GM12878 (cell line): ENCODE measurements at regions not wholly inside any gene's neighbourhood (a gene's known extent, or its start where the extent isn't known, plus 50 kb on each side); places are given as distances from the start of the nearest gene placed in this dataset.

Experiments used
- ATAC-seq: fragments of 200-7000 bp; cut with Tn5 transposase; 3 replicates; pipeline ENCODE4 v1.9.1; 2020; ENCODE audit warnings: mild to moderate bottlenecking, moderate library complexity
- BruUV-seq: library from RNA; stranded (reverse); fragments of 400-500 nt; replicated peaks from 2 replicates; lab custom pipeline; 2021; lab: Mats Ljungman, UMichigan
- CTCF ChIA-PET: fragments of 300-600 bp; sonication (Branson Sonifier 250); formaldehyde crosslinking; extraction: SDS; loops from one replicate; lab custom pipeline; 2021; ENCODE audit warnings: inconsistent platforms; lab: Yijun Ruan, JAX
- POLR2A ChIA-PET: fragments of 350-600 bp; formaldehyde crosslinking; extraction: SDS; loops from one replicate; lab custom pipeline; 2021; ENCODE audit warnings: inconsistent platforms; lab: Charles Lee
- RAD21 ChIA-PET: fragments of 300-600 bp; sonication (Branson Sonifier 250); formaldehyde crosslinking; loops from one replicate; lab custom pipeline; 2023; ENCODE audit warnings: antibody characterized with exemption; ENCODE audit not compliant: unreplicated experiment; lab: Charles Lee
- SMC1A ChIA-PET: fragments of 300-600 bp; sonication (Branson Sonifier 250); formaldehyde crosslinking; loops from one replicate; lab custom pipeline; 2023; ENCODE audit not compliant: unreplicated experiment, uncharacterized antibody; lab: Charles Lee
- DNase-seq: peaks from one replicate; pipeline ENCODE4 v3.0.0-alpha.2; 2011; ENCODE audit warnings: low read depth, low spot score
- FAIRE-seq: peaks from 3 replicates; lab custom pipeline; 2011; peaks lifted over from hg19 to GRCh38; lab: Jason Lieb, UNC
- H2AFZ ChIP-seq: 2 replicates; pipeline ENCODE4 v1.6.0; 2011; ENCODE audit warnings: low read depth, low read length, control low read depth; ENCODE audit not compliant: control insufficient read depth
- H3K27ac ChIP-seq: 2 replicates; pipeline ENCODE4 v1.5.1; 2011; ENCODE audit warnings: control low read depth; ENCODE audit not compliant: control insufficient read depth, insufficient read depth
- H3K27me3 ChIP-seq, 2 experiments: replicated peaks in 1 of 2; 2 replicates each; pipeline versions ENCODE4 v1.6.0 to v1.6.1; 2011; ENCODE audit warnings: low read length in 1 of 2; ENCODE audit not compliant: control insufficient read depth in 2 of 2, insufficient read depth in 2 of 2
- H3K36me3 ChIP-seq, 2 experiments: 2 replicates each; pipeline ENCODE4 v1.5.1; 2011; ENCODE audit warnings: low read length in 1 of 2; ENCODE audit not compliant: control insufficient read depth in 2 of 2, insufficient read depth in 2 of 2
- H3K4me1 ChIP-seq: 2 replicates; pipeline ENCODE4 v1.6.1; 2011; ENCODE audit warnings: mild to moderate bottlenecking, low read length, moderate library complexity, mixed read lengths; ENCODE audit not compliant: control insufficient read depth, insufficient read depth
- H3K4me2 ChIP-seq: 2 replicates; pipeline ENCODE4 v1.6.0; 2011; ENCODE audit warnings: control low read depth; ENCODE audit not compliant: control insufficient read depth, insufficient read depth
- H3K4me3 ChIP-seq: fragments of 200-600 bp; sonication (generic); 2 replicates; pipeline ENCODE4 v1.5.1; 2016
- H3K79me2 ChIP-seq: 2 replicates; pipeline ENCODE4 v1.6.0; 2011; ENCODE audit warnings: low read length; ENCODE audit not compliant: control insufficient read depth, insufficient read depth
- H3K9ac ChIP-seq: 2 replicates; pipeline ENCODE4 v1.8.0; 2011; ENCODE audit warnings: low read length, control low read depth, mixed read lengths; ENCODE audit not compliant: control insufficient read depth, insufficient read depth
- H3K9me3 ChIP-seq: replicated peaks from 3 replicates; pipeline ENCODE4 v1.5.1; 2011; ENCODE audit warnings: mild to moderate bottlenecking, low read length; ENCODE audit not compliant: control insufficient read depth, insufficient read depth
- H4K20me1 ChIP-seq: 2 replicates; pipeline ENCODE4 v1.6.0; 2011; ENCODE audit not compliant: control insufficient read depth, insufficient read depth
- BHLHE40 ChIP-seq, 2 experiments: fragments of 450-650 bp in 1 of 2; IDR thresholded peaks; 2 replicates each; pipeline ENCODE4 v1.6.1; 2011 to 2017; ENCODE audit warnings: low read depth in 2 of 2, borderline replicate concordance in 1 of 2, improper control_type of control experiment in 1 of 2, low read length in 1 of 2, mild to moderate bottlenecking in 1 of 2
- CHD2 ChIP-seq: IDR thresholded peaks from 2 replicates; pipeline ENCODE4 v1.6.1; 2011; ENCODE audit warnings: low read depth, low read length, improper control_type of control experiment, borderline replicate concordance
- ETV6 ChIP-seq, 2 experiments: fragments of 450-650 bp in 1 of 2; IDR thresholded peaks in 1 of 2; conservative IDR thresholded peaks in 1 of 2; 2 replicates each; pipeline ENCODE4 v1.6.1; 2014; ENCODE audit warnings: antibody characterized with exemption in 1 of 2, borderline replicate concordance in 1 of 2, low read depth in 1 of 2, mild to moderate bottlenecking in 1 of 2, moderate library complexity in 1 of 2
- HDAC2 ChIP-seq: fragments of 200-600 bp; sonication (generic); IDR thresholded peaks from 2 replicates; pipeline ENCODE4 v1.6.1; 2017
- HDAC6 ChIP-seq: fragments of 200-600 bp; sonication (generic); IDR thresholded peaks from one replicate; pipeline ENCODE4 v1.8.0; 2017; ENCODE audit warnings: antibody characterized with exemption; ENCODE audit not compliant: unreplicated experiment
- IKZF2 ChIP-seq, 2 experiments: fragments of 450-650 bp; IDR thresholded peaks; 2 replicates each; pipeline ENCODE4 v1.6.1; 2017; ENCODE audit warnings: mild to moderate bottlenecking in 2 of 2, moderate library complexity in 2 of 2
- IRF4 ChIP-seq: IDR thresholded peaks from 2 replicates; pipeline ENCODE4 v1.6.1; 2011; ENCODE audit warnings: low read depth, low read length
- RCOR1 ChIP-seq: conservative IDR thresholded peaks from 2 replicates; pipeline ENCODE4 v1.6.1; 2012; ENCODE audit warnings: low read depth, low read length, improper control_type of control experiment
- SREBF2 ChIP-seq: IDR thresholded peaks from 2 replicates; pipeline ENCODE4 v1.6.1; 2012; ENCODE audit warnings: mild to moderate bottlenecking, low read length
- YY1 ChIP-seq: IDR thresholded peaks from 2 replicates; pipeline ENCODE4 v1.6.1; 2011; ENCODE audit warnings: low read depth, mild to moderate bottlenecking, low read length
- ZNF207 ChIP-seq: fragments of 450-650 bp; IDR thresholded peaks from 2 replicates; pipeline ENCODE4 v1.6.1; 2014; ENCODE audit warnings: antibody characterized with exemption, mild to moderate bottlenecking, borderline replicate concordance
- ZNF384 ChIP-seq: IDR thresholded peaks from 2 replicates; pipeline ENCODE4 v1.6.1; 2012; ENCODE audit warnings: low read depth, mild to moderate bottlenecking, low read length, improper control_type of control experiment, borderline replicate concordance
- WGBS: methylation state at CpG from one replicate; pipeline ENCODE4 v1.1.6; 2016; ENCODE audit warnings: low lambda C conversion rate; ENCODE audit not compliant: insufficient replicate concordance, insufficient coverage; ENCODE audit errors: missing lambda C conversion rate; 5-methylcytosine and 5-hydroxymethylcytosine counted together
- in situ Hi-C: fragments of 300-500 bp; cut with MboI; formaldehyde crosslinking; loops from 9 replicates; pipeline ENCODE4 v1.14.3; 2018; ENCODE audit warnings: mixed read lengths
- intact Hi-C: fragments of 100-400 bp; cut with micrococcal nuclease; formaldehyde crosslinking; loops from one replicate; pipeline ENCODE4 v1.14.2; 2022; ENCODE audit not compliant: unreplicated experiment
- TF ChIP-seq, protein P1 (sequence below), 3 experiments: IDR thresholded peaks in 2 of 3; conservative IDR thresholded peaks in 1 of 3; 2 replicates each; pipeline ENCODE4 v1.5.1; 2011; ENCODE audit warnings: low read depth in 3 of 3, low read length in 3 of 3, mild to moderate bottlenecking in 3 of 3, control low read depth in 2 of 3, moderate library complexity in 2 of 3, inconsistent platforms in 1 of 3, mixed read lengths in 1 of 3; ENCODE audit not compliant: control insufficient read depth in 2 of 3, insufficient read depth in 1 of 3; ENCODE audit errors: extremely low read depth in 1 of 3
- TF ChIP-seq, protein P2 (sequence below): IDR thresholded peaks from 2 replicates; pipeline ENCODE4 v1.6.1; 2011; ENCODE audit warnings: low read depth, mild to moderate bottlenecking, low read length, moderate library complexity, borderline replicate concordance; ENCODE audit errors: extremely low read depth
- TF ChIP-seq, protein P3 (sequence below): fragments of 450-650 bp; IDR thresholded peaks from 2 replicates; pipeline ENCODE4 v1.6.1; 2014; ENCODE audit warnings: mild to moderate bottlenecking

DNA sequence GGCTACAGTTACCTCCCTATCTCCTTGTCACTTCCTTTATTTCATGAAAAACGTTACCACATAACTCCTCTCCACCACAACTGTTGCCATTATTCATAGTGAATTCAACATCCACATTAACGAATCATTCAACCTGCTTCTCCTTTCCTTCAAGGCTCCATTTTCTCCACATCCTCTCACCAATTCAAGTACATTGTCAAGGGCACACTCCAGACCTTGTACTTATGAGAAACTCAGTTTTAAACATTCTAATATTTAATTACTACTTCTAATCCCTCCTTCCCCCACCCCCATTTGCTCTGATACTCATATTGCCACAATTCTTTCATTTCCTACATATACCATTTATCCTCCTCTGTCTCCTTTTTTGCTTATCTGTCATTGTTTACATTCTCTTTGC is 871.2 kb downstream of the TUSC7 start:
- ATAC-seq (no peak), DNase-seq (no peak), FAIRE-seq (no peak)
- 23% methylated on average over 2 of the region's 2 CpGs for WGBS
- Histone ChIP-seq H3K4me2 (no peak overlapping the region), H3K27me3 (no peaks in the 10 kb centered on the region), H3K27ac (no peak overlapping the region), H2AFZ (no peak overlapping the region), H4K20me1 (no peaks in the 10 kb centered on the region), H3K4me1 (no peaks in the 10 kb centered on the region), H3K9ac (no peak overlapping the region), H3K36me3 (no peaks in the 10 kb centered on the region), H3K9me3 (no peaks in the 10 kb centered on the region), H3K79me2 (no peaks in the 10 kb centered on the region), H3K4me3 (no peak overlapping the region)
- POLR2A ChIA-PET = no interaction called here
- no TSS peak for BruUV-seq
- SMC1A ChIA-PET = no interaction called here
- RAD21 ChIA-PET = no interaction called here
- in situ Hi-C loops = no loop called here
- intact Hi-C loops = no loop called here
- no peak for TF ChIP-seq ZNF207
- no peak for TF ChIP-seq CHD2
- TF ChIP-seq, protein P1, sequence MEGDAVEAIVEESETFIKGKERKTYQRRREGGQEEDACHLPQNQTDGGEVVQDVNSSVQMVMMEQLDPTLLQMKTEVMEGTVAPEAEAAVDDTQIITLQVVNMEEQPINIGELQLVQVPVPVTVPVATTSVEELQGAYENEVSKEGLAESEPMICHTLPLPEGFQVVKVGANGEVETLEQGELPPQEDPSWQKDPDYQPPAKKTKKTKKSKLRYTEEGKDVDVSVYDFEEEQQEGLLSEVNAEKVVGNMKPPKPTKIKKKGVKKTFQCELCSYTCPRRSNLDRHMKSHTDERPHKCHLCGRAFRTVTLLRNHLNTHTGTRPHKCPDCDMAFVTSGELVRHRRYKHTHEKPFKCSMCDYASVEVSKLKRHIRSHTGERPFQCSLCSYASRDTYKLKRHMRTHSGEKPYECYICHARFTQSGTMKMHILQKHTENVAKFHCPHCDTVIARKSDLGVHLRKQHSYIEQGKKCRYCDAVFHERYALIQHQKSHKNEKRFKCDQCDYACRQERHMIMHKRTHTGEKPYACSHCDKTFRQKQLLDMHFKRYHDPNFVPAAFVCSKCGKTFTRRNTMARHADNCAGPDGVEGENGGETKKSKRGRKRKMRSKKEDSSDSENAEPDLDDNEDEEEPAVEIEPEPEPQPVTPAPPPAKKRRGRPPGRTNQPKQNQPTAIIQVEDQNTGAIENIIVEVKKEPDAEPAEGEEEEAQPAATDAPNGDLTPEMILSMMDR (IDR thresholded peaks at IDR 0.05 in 2 of 3, conservative IDR thresholded peaks at IDR 0.05 in 1 of 3; ENCODE audit: control insufficient read depth in 2 of 3, extremely low read depth in 1 of 3, insufficient read depth in 1 of 3, low read depth in 3 of 3, low read length in 3 of 3) = no peak
- CTCF ChIA-PET = no interaction called here

DNA sequence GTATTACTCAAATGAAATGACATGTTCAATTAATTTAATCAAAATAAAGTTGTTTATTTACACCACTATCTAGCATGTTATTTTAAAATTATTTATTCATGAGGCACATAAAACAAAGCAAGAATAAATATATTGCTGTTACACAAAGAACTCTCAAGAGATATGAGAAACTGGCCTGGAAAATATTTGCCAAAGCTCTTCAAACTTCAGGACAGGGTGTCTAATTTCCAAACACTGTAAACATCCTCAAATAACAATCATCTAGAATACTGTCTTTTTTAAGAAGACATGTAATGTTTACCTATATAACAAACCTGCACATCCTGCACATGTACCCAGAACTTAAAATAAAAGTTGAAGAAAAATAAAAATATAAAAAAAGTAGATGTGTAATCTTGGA is 876.6 kb downstream of the TUSC7 start:
- Histone ChIP-seq H3K4me1 (no peaks in the 10 kb centered on the region), H3K4me3 (no peak overlapping the region), H3K9ac (no peak overlapping the region), H2AFZ (no peak overlapping the region), H3K27ac (no peak overlapping the region), H3K27me3 (no peaks in the 10 kb centered on the region), H4K20me1 (no peaks in the 10 kb centered on the region), H3K4me2 (no peak overlapping the region), H3K79me2 (no peaks in the 10 kb centered on the region), H3K36me3 (no peaks in the 10 kb centered on the region), H3K9me3 (no peaks in the 10 kb centered on the region)
- ChIA-PET RAD21 (no interaction called here), POLR2A (no interaction called here), CTCF (no interaction called here), SMC1A (no interaction called here)
- DNase-seq = no peak
- ATAC-seq = no peak
- BruUV-seq = no TSS peak
- intact Hi-C loops (no loop called here), in situ Hi-C loops (no loop called here)
- FAIRE-seq = no peak
- no peak for TF ChIP-seq CHD2
- no peak for TF ChIP-seq ZNF384
- no peak for TF ChIP-seq RCOR1
- no peak for TF ChIP-seq IRF4
- no peak for TF ChIP-seq HDAC2
- TF ChIP-seq SREBF2 = no peak
- TF ChIP-seq YY1 = no peak
- no peak for TF ChIP-seq ETV6 (conservative IDR thresholded peaks at IDR 0.05 in 1 of 2, IDR thresholded peaks at IDR 0.05 in 1 of 2; ENCODE audit: borderline replicate concordance in 1 of 2, low read depth in 1 of 2)
- TF ChIP-seq, protein P2, sequence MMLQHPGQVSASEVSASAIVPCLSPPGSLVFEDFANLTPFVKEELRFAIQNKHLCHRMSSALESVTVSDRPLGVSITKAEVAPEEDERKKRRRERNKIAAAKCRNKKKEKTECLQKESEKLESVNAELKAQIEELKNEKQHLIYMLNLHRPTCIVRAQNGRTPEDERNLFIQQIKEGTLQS = no peak
- TF ChIP-seq IKZF2 (IDR thresholded peaks at IDR 0.05) = no peak
- TF ChIP-seq, protein P3, sequence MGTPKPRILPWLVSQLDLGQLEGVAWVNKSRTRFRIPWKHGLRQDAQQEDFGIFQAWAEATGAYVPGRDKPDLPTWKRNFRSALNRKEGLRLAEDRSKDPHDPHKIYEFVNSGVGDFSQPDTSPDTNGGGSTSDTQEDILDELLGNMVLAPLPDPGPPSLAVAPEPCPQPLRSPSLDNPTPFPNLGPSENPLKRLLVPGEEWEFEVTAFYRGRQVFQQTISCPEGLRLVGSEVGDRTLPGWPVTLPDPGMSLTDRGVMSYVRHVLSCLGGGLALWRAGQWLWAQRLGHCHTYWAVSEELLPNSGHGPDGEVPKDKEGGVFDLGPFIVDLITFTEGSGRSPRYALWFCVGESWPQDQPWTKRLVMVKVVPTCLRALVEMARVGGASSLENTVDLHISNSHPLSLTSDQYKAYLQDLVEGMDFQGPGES = no peak
- no peak for TF ChIP-seq HDAC6
- no peak for TF ChIP-seq BHLHE40 (IDR thresholded peaks at IDR 0.05; ENCODE audit: borderline replicate concordance in 1 of 2, low read depth in 2 of 2, low read length in 1 of 2)
